H1 (cell line): ENCODE measurements at regions not wholly inside any gene's neighbourhood (a gene's known extent, or its start where the extent isn't known, plus 50 kb on each side); places are given as distances from the start of the nearest gene placed in this dataset.

Experiments used
- BCL11A ChIP-seq, 2 experiments: IDR thresholded peaks; one replicate each; pipeline ENCODE4 v1.6.1; 2011; ENCODE audit warnings: low read depth in 2 of 2, low read length in 2 of 2, mild to moderate bottlenecking in 2 of 2
- CTBP2 ChIP-seq: IDR thresholded peaks from 2 replicates; pipeline ENCODE4 v1.7.0; 2011; ENCODE audit warnings: borderline replicate concordance, mild to moderate bottlenecking, moderate library complexity, mixed read lengths, low read length; ENCODE audit not compliant: insufficient read depth, insufficient read length
- POLR2A ChIP-seq, 2 experiments: IDR thresholded peaks; 1 replicate in 1 of 2; 2 replicates in 1 of 2; pipeline ENCODE4 v1.6.1; 2011; ENCODE audit warnings: low read depth in 2 of 2, low read length in 2 of 2, mild to moderate bottlenecking in 2 of 2; ENCODE audit errors: control extremely low read depth in 1 of 2
- POLR2AphosphoS5 ChIP-seq: IDR thresholded peaks from 2 replicates; pipeline ENCODE4 v1.6.1; 2011; ENCODE audit warnings: low read depth, low read length
- RXRA ChIP-seq: IDR thresholded peaks from 2 replicates; pipeline ENCODE4 v1.6.1; 2011; ENCODE audit warnings: low read depth, mild to moderate bottlenecking, low read length, moderate library complexity; ENCODE audit not compliant: insufficient read depth
- SAP30 ChIP-seq: fragments of 300-600 bp; sonication (generic); IDR thresholded peaks from 2 replicates; pipeline ENCODE4 v1.7.1; 2012; ENCODE audit warnings: low read length, moderate library complexity, mild to moderate bottlenecking, inconsistent platforms; ENCODE audit not compliant: insufficient read depth, insufficient replicate concordance
- SP1 ChIP-seq: IDR thresholded peaks from 2 replicates; pipeline ENCODE4 v1.6.1; 2011; ENCODE audit warnings: low read depth, low read length
- TCF12 ChIP-seq: IDR thresholded peaks from 2 replicates; pipeline ENCODE4 v1.6.1; 2011; ENCODE audit warnings: low read depth, mild to moderate bottlenecking, low read length

DNA sequence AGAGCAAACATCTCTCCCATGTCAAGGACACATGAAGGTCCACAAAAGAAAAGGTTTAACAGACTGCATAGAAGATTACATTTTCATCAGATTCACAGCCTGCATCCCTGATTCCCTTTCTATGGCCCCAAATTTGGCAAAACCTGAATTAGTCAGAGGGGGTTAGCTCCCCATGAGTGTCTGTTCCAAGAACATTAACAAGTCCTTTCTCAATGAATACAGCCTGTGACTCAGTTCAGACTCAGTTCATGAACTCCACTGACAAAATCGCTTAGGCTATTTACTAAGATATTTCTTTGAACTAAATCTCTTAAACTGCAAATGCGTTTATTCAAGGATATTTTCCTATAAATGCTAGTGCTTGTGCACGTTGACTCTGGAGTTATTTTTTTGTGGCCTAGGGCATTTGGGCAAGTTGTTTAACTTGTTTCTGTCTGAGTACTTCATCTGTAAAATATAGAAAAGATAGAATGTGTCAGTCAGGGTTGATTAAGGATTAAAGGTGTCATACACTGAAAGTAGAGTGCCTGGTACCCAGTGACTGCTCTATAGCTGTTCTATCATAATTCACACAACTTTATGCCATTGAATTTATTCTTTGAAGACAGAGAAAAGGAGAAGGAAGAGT is 422.6 kb downstream of the HTR1B start (continued):
- no peak for TF ChIP-seq CTBP2
- no peak for TF ChIP-seq SP1
- no peak for TF ChIP-seq POLR2AphosphoS5
- TF ChIP-seq SAP30 = no peak
- no peak for TF ChIP-seq RXRA
- no peak for TF ChIP-seq TCF12
- TF ChIP-seq POLR2A (IDR thresholded peaks at IDR 0.05; ENCODE audit: control extremely low read depth in 1 of 2, low read depth in 2 of 2, low read length in 2 of 2) = no peak
- no peak for TF ChIP-seq BCL11A (IDR thresholded peaks at IDR 0.05; ENCODE audit: low read depth in 2 of 2, low read length in 2 of 2)
- TF ChIP-seq, all 59 proteins: peak for 0
